Left ventricle myocardium superior (tissue), 1 donor: ENCODE measurements at regions not wholly inside any gene's neighbourhood (a gene's known extent, or its start where the extent isn't known, plus 50 kb on each side); places are given as distances from the start of the nearest gene placed in this dataset.

Source experiments
- ATAC-seq: fragments of 200-7000 bp; cut with Tn5 transposase; one replicate; pipeline ENCODE4 v1.9.1; 2020; ENCODE audit warnings: mild to moderate bottlenecking, moderate library complexity
- DNase-seq: peaks from one replicate; pipeline ENCODE4 v3.0.0-alpha.2; 2020
- intact Hi-C: fragments of 100-400 bp; cut with micrococcal nuclease; formaldehyde crosslinking; loops from one replicate; pipeline ENCODE4 v1.11.0; 2022
- donor health status: DM: no; HTN: yes; CAD: no; lungs with severe emphysema.

DNA sequence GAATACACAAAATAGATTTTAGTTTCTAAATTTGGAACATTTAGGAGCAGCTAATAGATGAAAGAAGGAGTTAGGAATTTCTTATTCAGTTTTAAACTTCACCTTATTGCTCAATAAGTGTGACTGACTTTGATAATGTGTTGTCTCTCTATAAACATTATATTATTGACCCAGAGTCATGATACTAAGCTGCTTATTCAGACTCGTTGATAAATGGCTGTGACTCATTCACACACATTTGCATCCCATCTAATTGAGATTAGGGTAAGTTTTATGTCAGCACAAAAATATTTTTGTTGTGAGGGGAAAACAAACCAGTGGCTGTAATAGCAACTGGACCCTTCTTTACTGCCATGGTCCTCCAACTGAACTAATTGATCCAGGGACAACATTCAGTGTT, 137.6 kb downstream of the GOLIM4 start:
- ATAC-seq (no peak), DNase-seq (no peak)
- intact Hi-C loops = no loop called here

DNA sequence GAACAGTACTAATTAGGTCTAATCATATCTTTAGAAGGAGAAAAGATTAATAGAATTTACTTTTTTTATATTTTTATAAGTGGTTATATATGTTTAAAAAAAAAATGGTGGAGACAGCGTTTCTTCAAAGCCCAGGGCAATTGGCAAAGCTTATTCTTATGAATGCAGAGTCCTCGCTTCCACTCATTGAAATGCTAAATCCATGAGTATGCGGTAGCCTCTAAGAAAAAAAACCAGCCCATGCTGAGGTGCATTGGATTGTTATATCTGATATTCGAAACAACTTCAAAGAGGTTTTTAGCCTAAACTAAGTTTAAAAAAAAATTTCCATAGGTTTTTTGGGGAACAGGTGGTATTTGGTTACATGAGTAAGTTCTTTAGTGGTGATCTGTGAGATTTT, 142.8 kb downstream of the GOLIM4 start:
- no peak for ATAC-seq
- DNase-seq = no peak
- intact Hi-C loops = no loop called here

GRCh38 chr3:167950212-167950611, 145.5 kb downstream of the GOLIM4 start:
- DNase-seq (no peak), ATAC-seq (no peak)
- intact Hi-C loops = no loop called here

GRCh38 chr3:167941234-167941995, 154.3 kb downstream of the GOLIM4 start:
- intact Hi-C loops = no loop called here
- peak; percentile 23 for DNase-seq

GRCh38 chr3:167940241-167940640, 155.5 kb downstream of the GOLIM4 start:
- ATAC-seq (no peak), DNase-seq (no peak)
- intact Hi-C loops = no loop called here

More at GRCh38 chr3:167941234-167941995, 154.3 kb downstream of the GOLIM4 start:
- peak; percentile 84 for ATAC-seq

DNA sequence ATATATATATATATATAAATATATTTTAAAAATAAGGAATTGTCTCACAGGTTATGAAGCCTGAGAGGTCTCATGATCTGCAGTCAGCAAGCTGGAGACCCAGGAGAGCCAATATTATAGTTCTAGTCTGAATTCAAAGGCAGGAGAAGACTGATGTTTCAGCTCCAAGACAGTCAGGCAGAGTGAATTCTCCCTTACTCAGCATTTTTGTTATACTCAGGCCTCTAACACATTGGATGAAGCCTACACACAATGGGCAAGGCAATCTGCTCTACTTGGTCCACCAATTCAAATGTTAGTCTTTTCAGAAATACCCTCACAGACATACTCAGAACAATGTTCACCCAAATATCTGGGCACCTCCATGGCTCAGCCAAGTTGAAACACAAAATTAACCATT, 157.2 kb downstream of the GOLIM4 start:
- DNase-seq = no peak
- intact Hi-C loops = loop anchor here (10.0 kb wide), 1 partner anchor 236 kb away; no protein-coding TSS in a partner anchor
- ATAC-seq = no peak

DNA sequence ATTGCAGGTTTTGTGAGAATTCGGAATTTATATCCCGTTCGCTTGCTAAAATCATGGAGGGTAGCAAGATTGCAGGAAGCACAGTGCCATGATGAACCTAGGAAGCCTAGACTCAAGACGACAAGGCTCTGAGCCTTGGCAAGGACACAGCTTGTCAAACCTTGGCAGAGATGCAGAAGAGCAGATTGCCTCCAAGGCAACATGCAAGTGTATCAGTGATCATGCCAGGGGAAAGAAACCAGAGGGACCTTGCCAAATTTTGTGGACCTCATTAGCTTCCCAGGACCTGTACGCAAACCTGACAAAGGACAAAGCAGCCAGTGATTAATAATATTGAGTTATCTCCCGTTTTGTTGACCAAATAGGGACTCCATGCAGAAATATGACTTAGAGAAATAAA, 159.7 kb downstream of the GOLIM4 start:
- intact Hi-C loops = loop anchor here (10.0 kb wide), 1 partner anchor 239 kb away; no protein-coding TSS in a partner anchor
- ATAC-seq (peak; percentile 89), DNase-seq (peak; percentile 28)

- ATAC-seq (peak; percentile 59), DNase-seq (no peak)
- intact Hi-C loops = loop anchor here (10.0 kb wide), 1 partner anchor 244 kb away; no protein-coding TSS in a partner anchor
These were observed 165.3 kb downstream of the GOLIM4 start for GRCh38 chr3:167930453-167930852.

DNA sequence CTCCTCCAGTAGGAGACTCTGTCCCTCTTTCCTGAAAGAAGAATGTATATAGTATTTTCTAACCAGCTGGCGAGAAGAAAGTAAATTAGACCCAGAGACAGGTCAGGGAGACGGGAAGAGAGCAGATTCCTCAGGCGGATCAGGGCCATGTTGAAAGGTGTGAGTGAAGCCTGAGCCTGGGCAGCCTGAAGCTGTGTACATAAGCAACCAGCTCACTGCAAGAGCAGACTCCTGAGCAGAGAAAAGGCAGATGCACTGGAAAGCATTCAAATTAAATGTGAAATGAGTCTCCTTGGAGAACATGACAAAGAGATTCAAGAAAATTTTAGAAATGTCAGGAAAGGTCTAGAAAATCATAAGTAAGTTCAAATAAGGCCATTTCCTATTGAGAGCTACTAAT, 165.8 kb downstream of the GOLIM4 start:
- intact Hi-C loops = loop anchor here (1.0 to 10.0 kb wide), 2 partner anchors 110 to 245 kb away; no protein-coding TSS in a partner anchor
- ATAC-seq = peak; percentile 77
- no peak for DNase-seq

DNA sequence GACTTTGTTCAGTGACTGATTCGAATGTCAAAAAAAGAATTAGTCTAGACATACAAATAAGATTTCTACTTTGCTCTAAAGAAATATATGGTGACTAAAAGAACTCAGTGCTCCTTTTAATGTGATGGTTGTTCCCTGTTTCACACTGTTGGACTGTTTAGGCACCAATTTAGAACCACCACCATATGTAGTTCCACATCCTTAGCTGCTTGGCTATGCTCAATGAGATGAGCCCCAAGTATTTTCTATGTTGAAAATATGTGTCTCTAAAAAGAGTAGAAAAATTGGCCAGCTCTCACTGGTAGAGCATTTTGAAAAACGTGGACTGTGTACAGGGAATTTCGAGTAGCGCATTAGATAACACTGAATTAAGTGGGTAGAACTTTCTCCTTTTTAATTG, 167.3 kb downstream of the GOLIM4 start:
- DNase-seq (no peak), ATAC-seq (no peak)
- intact Hi-C loops = no loop called here

DNA sequence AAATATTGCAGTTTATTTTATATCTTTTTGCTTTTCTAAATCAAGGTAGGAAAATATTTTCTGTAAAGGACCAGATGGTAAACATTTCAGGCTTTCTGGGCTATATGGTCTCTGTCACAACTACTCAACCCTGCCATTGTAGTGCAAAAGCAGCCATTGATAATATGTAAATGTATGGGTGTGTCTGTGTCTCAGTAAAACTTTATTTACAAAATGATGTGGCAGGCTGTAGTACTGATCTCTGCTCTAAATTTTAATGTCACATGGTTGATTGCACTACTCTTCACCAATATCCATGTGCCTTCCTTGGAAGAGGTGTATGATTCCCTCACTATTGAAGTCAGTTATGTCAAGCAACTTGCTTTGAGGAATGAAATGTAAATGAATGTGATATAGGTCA, 175.0 kb downstream of the GOLIM4 start:
- ATAC-seq (no peak), DNase-seq (no peak)
- intact Hi-C loops = no loop called here

GRCh38 chr3:167919590-167919989, 176.1 kb downstream of the GOLIM4 start:
- intact Hi-C loops = no loop called here
- ATAC-seq (no peak), DNase-seq (no peak)

DNA sequence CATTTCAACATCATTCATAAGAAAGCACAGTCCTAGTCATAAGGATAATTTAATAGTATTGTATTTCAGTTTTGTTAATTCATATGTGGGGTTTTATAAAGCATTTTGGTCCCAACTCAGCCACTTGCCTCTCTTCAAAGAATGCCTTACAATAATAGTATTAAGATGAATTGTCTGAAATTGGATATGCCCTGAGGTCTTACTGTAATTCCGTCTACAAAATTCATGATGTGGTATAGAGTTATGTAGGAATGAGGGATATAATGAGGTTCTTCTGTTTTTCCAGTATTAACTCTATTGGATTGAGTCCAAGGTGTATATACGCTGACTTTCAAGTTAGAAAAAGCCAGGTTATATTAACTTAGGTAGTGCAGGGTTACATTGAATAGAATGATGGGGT, 177.0 kb downstream of the GOLIM4 start:
- DNase-seq = no peak
- intact Hi-C loops = no loop called here
- no peak for ATAC-seq

- ATAC-seq (no peak), DNase-seq (no peak)
- intact Hi-C loops = no loop called here
These were observed 177.6 kb downstream of the GOLIM4 start for GRCh38 chr3:167918008-167918596.

DNA sequence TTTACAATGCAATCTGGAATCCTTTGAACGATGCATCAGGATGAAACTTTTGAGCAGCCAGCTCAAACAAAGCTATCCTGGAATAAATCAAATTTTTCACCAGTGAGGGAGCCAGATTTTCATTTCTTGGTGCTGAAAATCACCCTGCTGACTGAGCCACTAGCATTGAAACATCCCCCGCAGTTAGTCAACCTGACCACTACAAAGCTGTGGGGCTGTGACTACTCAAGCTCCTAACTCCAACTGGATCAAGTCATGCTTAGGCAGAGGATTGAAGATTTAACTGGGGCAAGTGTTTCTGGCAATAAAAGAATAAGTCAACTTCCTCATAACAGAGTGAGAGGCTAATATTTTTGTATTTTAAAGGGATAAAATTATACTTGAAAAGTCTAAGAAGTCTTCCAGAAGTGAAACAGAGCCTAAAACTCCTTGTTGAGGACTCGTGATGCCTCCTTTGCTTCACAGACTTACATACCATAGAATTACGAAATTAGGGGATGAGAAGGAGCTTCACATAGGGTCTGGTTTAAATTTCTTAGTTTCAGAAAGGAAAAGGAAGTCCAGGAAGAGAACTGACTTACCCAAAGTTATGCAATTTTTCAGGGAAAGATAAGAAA, 177.8 kb downstream of the SERPINI1 start:
- no peak for DNase-seq
- peak; percentile 19 for ATAC-seq

DNA sequence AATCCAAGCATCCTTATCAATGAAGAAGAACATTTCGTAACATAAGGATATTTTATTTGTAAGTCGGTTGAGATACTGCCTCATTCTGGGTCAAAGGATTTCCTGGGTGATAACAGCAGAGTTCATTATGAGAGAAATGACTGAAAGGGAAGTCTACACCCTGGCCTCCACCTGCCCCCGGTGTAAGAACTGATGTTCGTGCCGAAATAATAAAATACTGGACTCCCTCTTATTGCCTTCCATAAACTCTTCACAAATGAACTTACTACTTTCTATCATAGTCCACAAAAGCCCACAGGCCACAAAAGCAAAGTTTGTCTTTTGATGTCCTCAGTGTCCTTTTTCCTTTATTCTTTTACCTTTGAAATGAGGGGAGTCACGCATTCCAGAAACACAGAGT, 174.4 kb downstream of the SERPINI1 start:
- intact Hi-C loops = no loop called here
- no peak for DNase-seq
- no peak for ATAC-seq

More for the DNA sequence above, 177.8 kb downstream of the SERPINI1 start:
- intact Hi-C loops = no loop called here

GRCh38 chr3:167909504-167909896, 174.0 kb downstream of the SERPINI1 start:
- ATAC-seq (no peak), DNase-seq (no peak)
- intact Hi-C loops = no loop called here

- intact Hi-C loops = no loop called here
These were observed 173.4 kb downstream of the SERPINI1 start for GRCh38 chr3:167908746-167909503.

DNA sequence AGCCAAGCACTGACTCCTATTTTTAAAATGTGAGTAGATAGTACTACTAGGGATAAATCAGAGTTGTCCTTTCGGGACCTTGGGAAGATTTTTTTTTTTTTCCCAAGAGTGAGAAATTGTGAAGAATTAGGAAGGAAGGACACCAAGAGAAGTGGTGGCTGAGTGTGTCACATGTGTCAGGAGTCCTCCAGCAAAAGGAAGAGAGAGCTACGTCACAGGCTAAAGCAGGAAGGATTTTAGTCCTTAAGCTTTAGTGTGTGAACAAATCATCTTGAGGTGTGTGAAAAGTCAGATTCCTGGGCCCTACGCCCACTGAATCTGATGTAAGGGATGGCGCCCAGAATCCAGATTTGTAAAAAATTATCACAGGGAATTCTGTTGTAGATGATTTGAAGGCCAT, 172.7 kb downstream of the SERPINI1 start:
- no peak for DNase-seq
- intact Hi-C loops = no loop called here
- no peak for ATAC-seq

More at GRCh38 chr3:167908746-167909503, 173.4 kb downstream of the SERPINI1 start:
- ATAC-seq (no peak), DNase-seq (no peak)

- DNase-seq (no peak), ATAC-seq (no peak)
- intact Hi-C loops = no loop called here
These were observed 165.6 kb downstream of the SERPINI1 start for GRCh38 chr3:167901138-167901537.
